ENCODE measurements at regions not wholly inside any gene's neighbourhood (a gene's known extent, or its start where the extent isn't known, plus 50 kb on each side); places are given as distances from the start of the nearest gene placed in this dataset.
"Not testable (repeated sequence)": the region's sequence is repeated elsewhere in the genome, so short reads cannot be mapped to it uniquely, and the experiment has no call there.

- no peak for DNase-seq (ENCODE audit: low read depth)
Observed at GRCh38 chr15:81865850-81866537, 179.8 kb downstream of the MEX3B start.

GRCh38 chr15:81863162-81863561 lies 182.7 kb downstream of the MEX3B start:
- DNase-seq (ENCODE audit: low read depth), result no peak

- no peak for DNase-seq (ENCODE audit: low read depth)
Observed at GRCh38 chr15:81859737-81860516, 185.9 kb downstream of the MEX3B start.

DNA sequence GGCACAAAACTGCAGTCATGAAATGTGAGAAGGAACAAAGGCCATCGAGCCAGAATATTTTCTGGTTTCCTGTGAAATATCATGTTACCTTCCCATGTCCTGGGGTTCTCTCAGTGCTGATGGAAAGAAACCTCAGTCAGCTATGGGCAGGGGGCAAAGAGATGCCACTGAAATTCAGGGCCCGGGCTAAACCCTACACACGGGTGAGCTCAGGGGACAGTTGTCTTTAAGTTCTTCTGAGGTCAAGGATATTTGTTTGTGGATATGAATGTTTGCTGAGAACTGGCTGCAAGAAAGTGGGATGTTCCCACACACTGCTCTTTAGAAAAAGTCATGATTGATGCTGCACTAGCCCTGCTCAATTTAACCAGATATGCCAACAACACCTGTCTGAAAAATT lies 187.2 kb downstream of the MEX3B start:
- DNase-seq (ENCODE audit: low read depth), result no peak

- no peak for DNase-seq (ENCODE audit: low read depth)
Observed at GRCh38 chr15:81858136-81858535, 187.7 kb downstream of the MEX3B start.

DNA sequence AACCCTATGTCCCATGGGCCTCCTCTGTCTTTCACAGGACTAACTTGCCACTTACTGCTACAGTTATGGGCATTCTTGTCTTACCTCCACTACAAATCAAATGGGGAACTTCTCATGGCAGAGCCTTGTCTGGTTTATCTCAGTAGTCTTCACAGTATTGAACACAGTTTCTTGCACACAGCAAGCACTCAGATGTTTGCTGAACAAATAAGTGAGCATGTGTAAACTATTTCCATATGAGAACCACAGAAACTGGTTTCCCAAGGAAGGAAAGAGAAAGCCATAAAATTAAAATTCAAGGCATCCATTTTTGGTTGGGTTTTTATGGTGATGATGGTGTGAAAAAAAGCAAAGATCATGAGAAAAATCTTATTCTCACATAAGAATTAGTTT lies 189.2 kb downstream of the MEX3B start:
- DNase-seq (ENCODE audit: low read depth), result no peak

- no peak for DNase-seq (ENCODE audit: low read depth)
Observed at GRCh38 chr15:81856001-81856633, 189.7 kb downstream of the MEX3B start.

GRCh38 chr15:81853150-81853748 lies 192.6 kb downstream of the MEX3B start:
- no peak for DNase-seq (ENCODE audit: low read depth)

GRCh38 chr15:81852411-81853149 lies 193.2 kb downstream of the MEX3B start:
- DNase-seq (ENCODE audit: low read depth), result no peak

GRCh38 chr15:81851757-81852156 lies 194.1 kb downstream of the MEX3B start:
- no peak for DNase-seq (ENCODE audit: low read depth)

DNA sequence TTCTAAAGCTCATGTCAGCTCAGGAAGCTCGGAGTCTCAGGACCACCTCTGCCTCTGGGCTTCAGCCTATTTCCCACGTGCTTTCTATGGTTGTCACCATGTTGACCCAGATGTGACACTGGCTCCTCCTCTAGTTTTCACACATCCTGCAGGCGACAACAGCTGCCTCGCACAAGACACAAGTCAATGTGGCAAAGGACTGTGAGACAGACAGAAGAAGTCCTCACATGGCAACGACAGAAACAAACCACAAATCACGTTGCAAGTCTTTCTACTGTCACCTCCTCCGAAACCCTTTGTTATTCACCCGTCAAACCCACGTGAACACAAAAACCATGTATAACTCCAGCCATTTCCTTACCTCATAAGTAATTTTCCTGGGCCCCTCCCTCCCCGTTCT lies 194.5 kb downstream of the MEX3B start:
- DNase-seq (ENCODE audit: low read depth), result no peak

GRCh38 chr15:81849289-81849688 lies 196.5 kb downstream of the MEX3B start:
- no peak for DNase-seq (ENCODE audit: low read depth)

GRCh38 chr15:81848701-81849100 lies 197.1 kb downstream of the MEX3B start:
- DNase-seq (ENCODE audit: low read depth), result no peak

- DNase-seq (ENCODE audit: low read depth), result no peak
Observed at GRCh38 chr15:81843757-81844407, 201.9 kb downstream of the MEX3B start.

DNA sequence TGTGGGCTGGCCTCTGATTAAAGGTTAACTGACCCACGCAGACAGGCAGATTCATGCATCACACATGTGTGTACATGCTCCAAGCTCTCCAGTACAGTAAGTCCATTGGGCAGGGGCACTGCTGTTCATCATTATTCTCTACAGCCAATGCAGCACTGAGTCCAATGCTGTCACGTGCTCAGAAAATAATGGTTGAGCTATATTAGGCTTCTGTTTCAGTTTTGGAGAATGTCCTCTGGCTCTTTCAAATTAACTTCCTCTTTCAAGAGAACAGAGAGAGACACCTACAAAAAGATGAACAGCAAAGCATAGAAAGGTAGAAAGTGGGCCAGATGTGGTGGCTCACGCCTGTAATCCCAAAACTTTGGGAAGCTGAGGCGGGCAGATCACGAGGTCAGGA lies 202.6 kb downstream of the MEX3B start:
- DNase-seq (ENCODE audit: low read depth), result no peak

- DNase-seq (ENCODE audit: low read depth), result no peak
Observed at GRCh38 chr15:81839387-81839786, 206.4 kb downstream of the MEX3B start.

DNA sequence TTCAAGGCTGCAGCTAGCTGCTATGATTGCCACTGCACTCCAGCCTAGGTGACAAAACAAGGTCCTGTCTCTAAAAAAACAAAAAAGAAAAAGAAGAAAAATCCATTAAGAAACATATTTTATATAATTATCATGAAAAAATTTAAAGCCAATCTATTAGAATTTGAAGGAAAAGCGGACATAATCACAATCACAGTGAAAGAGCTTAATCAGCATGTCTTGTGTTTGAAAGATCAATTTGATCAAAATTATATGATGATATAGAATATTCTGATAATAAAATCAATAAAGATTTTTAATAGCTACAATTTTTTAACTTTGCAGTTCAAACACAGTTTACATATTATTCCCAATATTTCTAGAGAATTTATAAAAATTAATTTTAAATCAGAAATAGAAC lies 210.1 kb downstream of the MEX3B start:
- DNase-seq (ENCODE audit: low read depth), result no peak

DNA sequence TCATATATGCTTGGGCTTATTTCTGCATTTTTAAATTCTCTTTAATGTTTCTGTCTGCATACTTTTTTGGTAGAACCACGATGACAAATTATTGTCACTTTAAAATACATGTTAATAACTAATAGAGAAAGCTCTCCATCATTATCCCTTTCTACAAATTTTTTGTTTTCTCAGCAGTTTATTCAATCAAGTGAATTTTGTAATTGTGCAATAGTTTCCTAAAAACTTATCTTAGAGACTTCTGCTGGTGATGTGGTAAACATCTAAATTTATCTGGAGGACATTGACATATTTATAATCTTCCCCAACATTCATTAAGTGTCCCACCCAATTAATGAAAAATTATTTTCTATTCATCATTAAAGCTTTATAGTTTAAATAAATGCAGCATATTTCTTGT lies 215.3 kb downstream of the MEX3B start:
- no peak for DNase-seq (ENCODE audit: low read depth)

- no peak for DNase-seq (ENCODE audit: low read depth)
Observed at GRCh38 chr15:81829918-81830317, 215.9 kb downstream of the MEX3B start.

DNA sequence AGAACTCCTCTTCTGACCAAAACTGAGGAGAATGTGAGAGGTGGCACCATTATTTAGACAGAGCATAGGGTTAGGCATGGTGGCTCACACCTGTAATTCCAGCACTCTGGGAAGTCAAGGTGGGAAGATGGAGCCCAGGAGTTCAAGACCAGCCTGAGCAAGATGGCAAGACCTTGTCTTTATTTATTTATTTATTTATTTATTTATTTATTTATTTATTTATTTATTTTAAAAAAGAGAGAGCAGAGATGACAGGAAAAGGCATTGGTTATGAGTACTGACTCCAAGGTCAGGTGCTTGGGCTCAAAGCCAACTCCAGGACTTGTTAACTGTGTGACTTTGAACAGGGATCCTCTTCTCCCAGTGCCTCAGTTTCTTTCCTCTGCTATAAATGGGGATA lies 217.7 kb downstream of the MEX3B start:
- no peak for DNase-seq (ENCODE audit: low read depth)

- no peak for DNase-seq (ENCODE audit: low read depth)
Observed at GRCh38 chr15:81825136-81825535, 220.7 kb downstream of the MEX3B start.

- DNase-seq (ENCODE audit: low read depth), result not testable (repeated sequence)
Observed at GRCh38 chr15:81822587-81822986, 223.2 kb downstream of the MEX3B start.

Measured in stimulated activated CD8-positive, alpha-beta memory T cell treated with anti-CD3 and anti-CD28 coated beads, Interleukin-12 subunit alpha, Interleukin-12 subunit beta, amount 100 ng/mL, for 1 hour (primary cell).